ENCODE measurements at regions not wholly inside any gene's neighbourhood (a gene's known extent, or its start where the extent isn't known, plus 50 kb on each side); places are given as distances from the start of the nearest gene placed in this dataset.

- Histone ChIP-seq H3K9me3 (ENCODE audit: low read length) (no peaks in the 10 kb centered on the region), H3K4me3 (ENCODE audit: low read depth in 1 of 2, low read length in 2 of 2) (no peak overlapping the region), H3K9ac (ENCODE audit: low read length) (no peak overlapping the region), H3K36me3 (ENCODE audit: insufficient read depth, low read length) (no peaks in the 10 kb centered on the region), H3K4me1 (ENCODE audit: insufficient read depth, low read length) (no peaks in the 10 kb centered on the region), H3K27ac (ENCODE audit: low read depth, low read length) (no peak overlapping the region), H3K27me3 (ENCODE audit: control insufficient read depth in 1 of 2, insufficient read depth in 2 of 2, low read length in 2 of 2) (no peaks in the 10 kb centered on the region)
Observed at GRCh38 chrX:22740836-22741235, 258.9 kb upstream of the DDX53 start.

GRCh38 chrX:22742174-22742573 lies 257.6 kb upstream of the DDX53 start:
- Histone ChIP-seq H3K9me3 (ENCODE audit: low read length) (no peaks in the 10 kb centered on the region), H3K4me3 (ENCODE audit: low read depth in 1 of 2, low read length in 2 of 2) (no peak overlapping the region), H3K9ac (ENCODE audit: low read length) (no peak overlapping the region), H3K27ac (ENCODE audit: low read depth, low read length) (no peak overlapping the region), H3K36me3 (ENCODE audit: insufficient read depth, low read length) (no peaks in the 10 kb centered on the region), H3K4me1 (ENCODE audit: insufficient read depth, low read length) (no peaks in the 10 kb centered on the region), H3K27me3 (ENCODE audit: control insufficient read depth in 1 of 2, insufficient read depth in 2 of 2, low read length in 2 of 2) (no peaks in the 10 kb centered on the region)

GRCh38 chrX:22746081-22746480 lies 253.7 kb upstream of the DDX53 start:
- Histone ChIP-seq H3K4me1 (ENCODE audit: insufficient read depth, low read length) (no peaks in the 10 kb centered on the region), H3K9ac (ENCODE audit: low read length) (no peak overlapping the region), H3K27ac (ENCODE audit: low read depth, low read length) (no peak overlapping the region), H3K9me3 (ENCODE audit: low read length) (no peaks in the 10 kb centered on the region), H3K4me3 (ENCODE audit: low read depth in 1 of 2, low read length in 2 of 2) (no peak overlapping the region), H3K27me3 (ENCODE audit: control insufficient read depth in 1 of 2, insufficient read depth in 2 of 2, low read length in 2 of 2) (no peaks in the 10 kb centered on the region), H3K36me3 (ENCODE audit: insufficient read depth, low read length) (no peaks in the 10 kb centered on the region)

GRCh38 chrX:22748093-22748999 lies 251.4 kb upstream of the DDX53 start:
- no peak overlapping the region for H3K27ac ChIP-seq (ENCODE audit: low read depth, low read length)
- no peaks in the 10 kb centered on the region for H3K9me3 ChIP-seq (ENCODE audit: low read length)
- no peaks in the 10 kb centered on the region for H3K4me1 ChIP-seq (ENCODE audit: insufficient read depth, low read length)
- no peak overlapping the region for H3K9ac ChIP-seq (ENCODE audit: low read length)
- H3K4me3 ChIP-seq (ENCODE audit: low read depth in 1 of 2, low read length in 2 of 2): no peak overlapping the region
- no peaks in the 10 kb centered on the region for H3K36me3 ChIP-seq (ENCODE audit: insufficient read depth, low read length)
- H3K27me3 ChIP-seq (ENCODE audit: control insufficient read depth in 1 of 2, insufficient read depth in 2 of 2, low read length in 2 of 2): no peaks in the 10 kb centered on the region

GRCh38 chrX:22758807-22759481 lies 240.8 kb upstream of the DDX53 start:
- H3K27me3 ChIP-seq (ENCODE audit: control insufficient read depth in 1 of 2, insufficient read depth in 2 of 2, low read length in 2 of 2): no peaks in the 10 kb centered on the region
- H3K36me3 ChIP-seq (ENCODE audit: insufficient read depth, low read length): no peaks in the 10 kb centered on the region
- H3K4me3 ChIP-seq (ENCODE audit: low read depth in 1 of 2, low read length in 2 of 2): no peak overlapping the region
- H3K9me3 ChIP-seq (ENCODE audit: low read length): no peaks in the 10 kb centered on the region
- H3K4me1 ChIP-seq (ENCODE audit: insufficient read depth, low read length): no peaks in the 10 kb centered on the region
- no peak overlapping the region for H3K27ac ChIP-seq (ENCODE audit: low read depth, low read length)
- no peak overlapping the region for H3K9ac ChIP-seq (ENCODE audit: low read length)

- Histone ChIP-seq H3K27me3 (ENCODE audit: control insufficient read depth in 1 of 2, insufficient read depth in 2 of 2, low read length in 2 of 2) (no peaks in the 10 kb centered on the region), H3K4me1 (ENCODE audit: insufficient read depth, low read length) (no peaks in the 10 kb centered on the region), H3K9me3 (ENCODE audit: low read length) (no peaks in the 10 kb centered on the region), H3K4me3 (ENCODE audit: low read depth in 1 of 2, low read length in 2 of 2) (no peak overlapping the region), H3K9ac (ENCODE audit: low read length) (no peak overlapping the region), H3K36me3 (ENCODE audit: insufficient read depth, low read length) (no peaks in the 10 kb centered on the region), H3K27ac (ENCODE audit: low read depth, low read length) (no peak overlapping the region)
Observed at GRCh38 chrX:22760513-22761057, 239.2 kb upstream of the DDX53 start.

GRCh38 chrX:22788221-22788620 lies 211.5 kb upstream of the DDX53 start:
- no peaks in the 10 kb centered on the region for H3K36me3 ChIP-seq (ENCODE audit: insufficient read depth, low read length)
- H3K27me3 ChIP-seq (ENCODE audit: control insufficient read depth in 1 of 2, insufficient read depth in 2 of 2, low read length in 2 of 2): no peaks in the 10 kb centered on the region
- no peaks in the 10 kb centered on the region for H3K4me1 ChIP-seq (ENCODE audit: insufficient read depth, low read length)
- H3K4me3 ChIP-seq (ENCODE audit: low read depth in 1 of 2, low read length in 2 of 2): no peak overlapping the region
- no peak overlapping the region for H3K27ac ChIP-seq (ENCODE audit: low read depth, low read length)
- H3K9ac ChIP-seq (ENCODE audit: low read length): no peak overlapping the region
- no peaks in the 10 kb centered on the region for H3K9me3 ChIP-seq (ENCODE audit: low read length)

- H3K9me3 ChIP-seq (ENCODE audit: low read length): no peaks in the 10 kb centered on the region
- H3K4me3 ChIP-seq (ENCODE audit: low read depth in 1 of 2, low read length in 2 of 2): no peak overlapping the region
- H3K4me1 ChIP-seq (ENCODE audit: insufficient read depth, low read length): no peaks in the 10 kb centered on the region
- no peak overlapping the region for H3K27ac ChIP-seq (ENCODE audit: low read depth, low read length)
- no peak overlapping the region for H3K9ac ChIP-seq (ENCODE audit: low read length)
- no peaks in the 10 kb centered on the region for H3K27me3 ChIP-seq (ENCODE audit: control insufficient read depth in 1 of 2, insufficient read depth in 2 of 2, low read length in 2 of 2)
- H3K36me3 ChIP-seq (ENCODE audit: insufficient read depth, low read length): no peaks in the 10 kb centered on the region
Observed at GRCh38 chrX:22795671-22796070, 204.1 kb upstream of the DDX53 start.

- Histone ChIP-seq H3K9me3 (ENCODE audit: low read length) (no peaks in the 10 kb centered on the region), H3K4me3 (ENCODE audit: low read depth in 1 of 2, low read length in 2 of 2) (no peak overlapping the region), H3K36me3 (ENCODE audit: insufficient read depth, low read length) (no peaks in the 10 kb centered on the region), H3K27ac (ENCODE audit: low read depth, low read length) (no peak overlapping the region), H3K4me1 (ENCODE audit: insufficient read depth, low read length) (no peaks in the 10 kb centered on the region), H3K9ac (ENCODE audit: low read length) (no peak overlapping the region), H3K27me3 (ENCODE audit: control insufficient read depth in 1 of 2, insufficient read depth in 2 of 2, low read length in 2 of 2) (no peaks in the 10 kb centered on the region)
Observed at GRCh38 chrX:22800360-22800759, 199.4 kb upstream of the DDX53 start.

GRCh38 chrX:22800806-22801205 lies 199.0 kb upstream of the DDX53 start:
- Histone ChIP-seq H3K27ac (ENCODE audit: low read depth, low read length) (no peak overlapping the region), H3K27me3 (ENCODE audit: control insufficient read depth in 1 of 2, insufficient read depth in 2 of 2, low read length in 2 of 2) (no peaks in the 10 kb centered on the region), H3K9me3 (ENCODE audit: low read length) (no peaks in the 10 kb centered on the region), H3K4me3 (ENCODE audit: low read depth in 1 of 2, low read length in 2 of 2) (no peak overlapping the region), H3K4me1 (ENCODE audit: insufficient read depth, low read length) (no peaks in the 10 kb centered on the region), H3K9ac (ENCODE audit: low read length) (no peak overlapping the region), H3K36me3 (ENCODE audit: insufficient read depth, low read length) (no peaks in the 10 kb centered on the region)

- Histone ChIP-seq H3K36me3 (ENCODE audit: insufficient read depth, low read length) (no peaks in the 10 kb centered on the region), H3K4me1 (ENCODE audit: insufficient read depth, low read length) (no peaks in the 10 kb centered on the region), H3K9me3 (ENCODE audit: low read length) (no peaks in the 10 kb centered on the region), H3K27me3 (ENCODE audit: control insufficient read depth in 1 of 2, insufficient read depth in 2 of 2, low read length in 2 of 2) (no peaks in the 10 kb centered on the region), H3K4me3 (ENCODE audit: low read depth in 1 of 2, low read length in 2 of 2) (no peak overlapping the region), H3K9ac (ENCODE audit: low read length) (no peak overlapping the region), H3K27ac (ENCODE audit: low read depth, low read length) (no peak overlapping the region)
Observed at GRCh38 chrX:22803353-22803752, 196.4 kb upstream of the DDX53 start.

Data from muscle layer of colon (tissue), 2 donors.